CD4-positive, alpha-beta T cell (primary cell): ENCODE measurements at regions not wholly inside any gene's neighbourhood (a gene's known extent, or its start where the extent isn't known, plus 50 kb on each side); places are given as distances from the start of the nearest gene placed in this dataset.

ENCODE experiments used
- ATAC-seq: fragments of 200-7000 bp; cut with Tn5 transposase; one replicate; pipeline ENCODE4 v1.10.0; 2022; ENCODE audit warnings: mild to moderate bottlenecking; ENCODE audit not compliant: poor library complexity
- CTCF ChIA-PET: fragments of 350-600 bp; sonication (Branson Sonifier 250); formaldehyde crosslinking; loops from one replicate; lab custom pipeline; 2021; ENCODE audit warnings: antibody characterized with exemption, inconsistent platforms; lab: Charles Lee
- POLR2A ChIA-PET: fragments of 350-600 bp; sonication (Branson Sonifier 250); formaldehyde crosslinking; loops from one replicate; lab custom pipeline; 2021; ENCODE audit warnings: antibody characterized with exemption, inconsistent platforms; lab: Charles Lee
- DNase-seq, 14 experiments: peaks; one replicate each; pipeline ENCODE4 v3.0.0-alpha.2; 2013 to 2020; ENCODE audit warnings: mixed read lengths in 2 of 14
- H3K27ac ChIP-seq, 2 donors: one replicate each; pipeline versions ENCODE4 v1.5.1 to v1.7.0; 2013; ENCODE audit warnings: low read length in 2 of 2, low read depth in 1 of 2, mild to moderate bottlenecking in 1 of 2
- H3K27me3 ChIP-seq, 2 experiments: 1 replicate in 1 of 2; 2 replicates in 1 of 2; pipeline versions ENCODE4 v1.6.1 to v1.7.0; 2013; ENCODE audit warnings: low read length in 2 of 2, control low read depth in 1 of 2, mild to moderate bottlenecking in 1 of 2, moderate library complexity in 1 of 2; ENCODE audit not compliant: insufficient read depth in 2 of 2, control insufficient read depth in 1 of 2
- H3K36me3 ChIP-seq: one replicate; pipeline ENCODE4 v1.6.1; 2013; ENCODE audit warnings: low read length, control low read depth; ENCODE audit not compliant: insufficient read depth
- H3K4me1 ChIP-seq: one replicate; pipeline ENCODE4 v1.6.1; 2013; ENCODE audit warnings: low read length, control low read depth; ENCODE audit not compliant: insufficient read depth
- H3K4me3 ChIP-seq: one replicate; pipeline ENCODE4 v1.5.1; 2013; ENCODE audit warnings: mild to moderate bottlenecking, low read length, moderate library complexity
- H3K9me3 ChIP-seq, 2 experiments: 1 replicate in 1 of 2; 2 replicates in 1 of 2; pipeline versions ENCODE4 v1.6.1 to v1.7.0; 2013; ENCODE audit warnings: low read length in 2 of 2, mild to moderate bottlenecking in 2 of 2, control low read depth in 1 of 2, moderate library complexity in 1 of 2; ENCODE audit not compliant: control insufficient read depth in 1 of 2, insufficient read depth in 1 of 2
- H3K27ac Mint-ChIP-seq: one replicate; pipeline ENCODE4 v1.8.0; 2020; ENCODE audit warnings: mixed read lengths
- H3K27me3 Mint-ChIP-seq: one replicate; pipeline ENCODE4 v1.8.0; 2021; ENCODE audit warnings: mixed read lengths
- H3K36me3 Mint-ChIP-seq: one replicate; pipeline ENCODE4 v1.8.0; 2021; ENCODE audit warnings: low read depth, mixed read lengths
- H3K4me1 Mint-ChIP-seq: one replicate; pipeline ENCODE4 v1.8.0; 2021; ENCODE audit warnings: low read depth, mixed read lengths
- H3K4me3 Mint-ChIP-seq: one replicate; pipeline ENCODE4 v1.8.0; 2020; ENCODE audit warnings: mild to moderate bottlenecking, mixed read lengths
- H3K9me3 Mint-ChIP-seq: one replicate; pipeline ENCODE4 v1.8.0; 2020; ENCODE audit warnings: mixed read lengths
- CTCF ChIP-seq: fragments of 200-600 bp; IDR thresholded peaks from one replicate; pipeline ENCODE4 v1.8.0; 2022; ENCODE audit warnings: antibody characterized with exemption, mild to moderate bottlenecking
- intact Hi-C, 2 experiments: fragments of 100-400 bp; cut with DNase I in 1 of 2; cut with micrococcal nuclease in 1 of 2; formaldehyde crosslinking; loops; one replicate each; pipeline versions ENCODE4 v1.15.1 to v1.9.0; 2023 to 2025; cut with DNase I, micrococcal nuclease

- no peak overlapping the region for H3K4me3 Mint-ChIP-seq
- no peaks in the 10 kb centered on the region for H3K36me3 ChIP-seq
- no peaks in the 10 kb centered on the region for H3K9me3 ChIP-seq
- no peak overlapping the region for H3K27ac Mint-ChIP-seq
- ATAC-seq, result no peak
- ChIA-PET POLR2A (no interaction called here), CTCF (no interaction called here)
- H3K4me1 ChIP-seq, result peaks cover 8% of the 10 kb centered on the region
- H3K27me3 ChIP-seq, result peaks cover 0 to 4% of the 10 kb centered on the region in 2 experiments
- no peak overlapping the region for H3K27ac ChIP-seq
- DNase-seq, result no peak
- TF ChIP-seq CTCF, result no peak
- no peaks in the 10 kb centered on the region for H3K27me3 Mint-ChIP-seq
- no peak overlapping the region for H3K4me3 ChIP-seq
- no peaks in the 10 kb centered on the region for H3K9me3 Mint-ChIP-seq
- H3K4me1 Mint-ChIP-seq, result peaks cover 6% of the 10 kb centered on the region
- no peaks in the 10 kb centered on the region for H3K36me3 Mint-ChIP-seq
- intact Hi-C loops, result no loop called here
These were observed 281.6 kb upstream of the CCL2 start for GRCh38 chr17:33973491-33973890.

DNA sequence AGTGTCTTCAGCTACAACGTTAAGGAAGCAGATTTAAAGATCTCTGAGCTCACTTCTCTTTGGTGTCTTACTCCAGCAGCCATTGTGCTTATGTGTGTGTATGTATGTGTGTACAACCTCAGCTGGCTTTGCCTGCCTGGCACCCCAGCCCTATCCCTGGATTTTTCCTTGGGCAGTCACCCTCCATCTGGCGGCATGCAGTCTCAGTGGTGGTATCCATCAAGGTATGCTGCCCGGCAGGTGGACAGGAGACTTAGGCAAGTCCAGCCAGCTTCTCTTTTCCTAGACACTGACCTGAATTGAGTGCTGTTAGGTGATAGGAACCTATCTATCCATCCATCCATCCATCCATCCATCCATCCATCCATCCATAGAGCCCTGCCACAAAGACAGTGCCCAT is 280.8 kb upstream of the CCL2 start:
- H3K4me1 Mint-ChIP-seq, result no peaks in the 10 kb centered on the region
- H3K36me3 Mint-ChIP-seq, result no peaks in the 10 kb centered on the region
- DNase-seq (no peak), ATAC-seq (no peak)
- no peaks in the 10 kb centered on the region for H3K9me3 ChIP-seq
- ChIA-PET POLR2A (no interaction called here), CTCF (no interaction called here)
- no peak overlapping the region for H3K4me3 ChIP-seq
- no peak for TF ChIP-seq CTCF
- no peaks in the 10 kb centered on the region for H3K9me3 Mint-ChIP-seq
- intact Hi-C loops, result no loop called here
- no peak overlapping the region for H3K27ac Mint-ChIP-seq
- no peaks in the 10 kb centered on the region for H3K27me3 Mint-ChIP-seq
- peaks cover under 1% of the 10 kb centered on the region for H3K4me1 ChIP-seq
- H3K36me3 ChIP-seq, result no peaks in the 10 kb centered on the region
- peaks cover 0 to 4% of the 10 kb centered on the region in 2 experiments for H3K27me3 ChIP-seq
- no peak overlapping the region for H3K27ac ChIP-seq
- H3K4me3 Mint-ChIP-seq, result no peak overlapping the region

DNA sequence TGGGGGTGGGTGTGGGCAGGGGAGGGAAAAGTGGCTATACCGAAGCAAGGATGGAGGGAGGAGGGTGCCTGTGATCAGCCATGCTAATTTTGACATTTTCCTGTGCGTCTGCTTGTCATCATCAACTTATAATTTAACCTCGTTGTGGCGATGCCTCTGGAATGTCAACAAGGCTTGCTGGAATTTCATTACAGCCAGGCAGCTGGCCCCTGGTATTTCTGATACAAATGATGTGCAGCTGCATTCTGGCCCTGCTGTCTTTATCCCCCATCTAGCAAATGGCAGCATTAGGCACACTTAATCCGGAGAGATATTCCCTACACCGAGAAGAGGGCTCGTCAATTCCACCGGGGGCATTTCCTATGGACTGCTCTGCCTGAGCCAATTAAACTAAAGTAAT is 278.3 kb upstream of the CCL2 start:
- ATAC-seq (no peak), DNase-seq (no peak)
- Mint-ChIP-seq H3K4me3 (no peak overlapping the region), H3K9me3 (no peaks in the 10 kb centered on the region), H3K36me3 (no peaks in the 10 kb centered on the region), H3K4me1 (no peaks in the 10 kb centered on the region), H3K27ac (no peak overlapping the region), H3K27me3 (no peaks in the 10 kb centered on the region)
- H3K27me3 ChIP-seq, result peaks cover 0 to 4% of the 10 kb centered on the region in 2 experiments
- no peak overlapping the region for H3K4me3 ChIP-seq
- no peaks in the 10 kb centered on the region for H3K9me3 ChIP-seq
- CTCF ChIA-PET, result no interaction called here
- no peaks in the 10 kb centered on the region for H3K4me1 ChIP-seq
- intact Hi-C loops, result no loop called here
- H3K27ac ChIP-seq, result no peak overlapping the region
- no peak for TF ChIP-seq CTCF
- POLR2A ChIA-PET, result no interaction called here
- H3K36me3 ChIP-seq, result no peaks in the 10 kb centered on the region
